ENCODE measurements at regions not wholly inside any gene's neighbourhood (a gene's known extent, or its start where the extent isn't known, plus 50 kb on each side); places are given as distances from the start of the nearest gene placed in this dataset.

- no peak overlapping the region for H3K27ac Mint-ChIP-seq
- H3K36me3 Mint-ChIP-seq (ENCODE audit: low read depth): peaks cover 48% of the 10 kb centered on the region
- H3K9me3 Mint-ChIP-seq: no peaks in the 10 kb centered on the region
- ChIA-PET CTCF (interaction anchor here (0.8 kb wide), 1 partner anchor 8 kb away, joined by 3 read pairs; no protein-coding TSS in a partner anchor), POLR2A (no interaction called here)
- no peak for DNase-seq
- ATAC-seq (ENCODE audit: low read depth): no peak
- TF ChIP-seq, protein P1, sequence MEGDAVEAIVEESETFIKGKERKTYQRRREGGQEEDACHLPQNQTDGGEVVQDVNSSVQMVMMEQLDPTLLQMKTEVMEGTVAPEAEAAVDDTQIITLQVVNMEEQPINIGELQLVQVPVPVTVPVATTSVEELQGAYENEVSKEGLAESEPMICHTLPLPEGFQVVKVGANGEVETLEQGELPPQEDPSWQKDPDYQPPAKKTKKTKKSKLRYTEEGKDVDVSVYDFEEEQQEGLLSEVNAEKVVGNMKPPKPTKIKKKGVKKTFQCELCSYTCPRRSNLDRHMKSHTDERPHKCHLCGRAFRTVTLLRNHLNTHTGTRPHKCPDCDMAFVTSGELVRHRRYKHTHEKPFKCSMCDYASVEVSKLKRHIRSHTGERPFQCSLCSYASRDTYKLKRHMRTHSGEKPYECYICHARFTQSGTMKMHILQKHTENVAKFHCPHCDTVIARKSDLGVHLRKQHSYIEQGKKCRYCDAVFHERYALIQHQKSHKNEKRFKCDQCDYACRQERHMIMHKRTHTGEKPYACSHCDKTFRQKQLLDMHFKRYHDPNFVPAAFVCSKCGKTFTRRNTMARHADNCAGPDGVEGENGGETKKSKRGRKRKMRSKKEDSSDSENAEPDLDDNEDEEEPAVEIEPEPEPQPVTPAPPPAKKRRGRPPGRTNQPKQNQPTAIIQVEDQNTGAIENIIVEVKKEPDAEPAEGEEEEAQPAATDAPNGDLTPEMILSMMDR (IDR thresholded peaks at IDR 0.05): no peak
- H3K27me3 Mint-ChIP-seq: no peaks in the 10 kb centered on the region
- no peaks in the 10 kb centered on the region for H3K4me1 Mint-ChIP-seq
- intact Hi-C loops (cut with micrococcal nuclease): no loop called here
- no peak overlapping the region for H3K4me3 Mint-ChIP-seq
Observed at GRCh38 chr13:73748404-73748803, 385.8 kb downstream of the KLF12 start.

DNA sequence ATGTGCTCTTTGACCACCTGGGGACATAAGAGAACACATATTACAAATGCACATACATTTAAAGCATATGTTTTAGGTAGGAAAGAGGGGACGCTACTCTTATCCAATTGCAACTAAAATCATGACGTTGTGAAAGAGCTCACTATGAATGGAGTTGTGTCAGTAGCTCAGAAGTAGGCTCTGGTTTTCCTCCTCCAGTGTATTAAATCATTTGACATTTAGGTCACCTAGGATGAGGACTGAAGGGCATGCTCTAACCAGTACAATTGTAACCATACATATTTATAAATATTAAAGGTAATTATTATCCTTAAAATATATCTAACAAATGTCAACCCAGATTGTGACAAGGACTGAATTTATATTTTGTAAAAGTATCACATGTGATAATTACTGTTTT, 389.0 kb downstream of the KLF12 start:
- Mint-ChIP-seq H3K9me3 (no peaks in the 10 kb centered on the region), H3K27me3 (no peaks in the 10 kb centered on the region), H3K4me1 (no peaks in the 10 kb centered on the region), H3K4me3 (no peak overlapping the region), H3K27ac (no peak overlapping the region), H3K36me3 (ENCODE audit: low read depth) (peaks cover 36% of the 10 kb centered on the region)
- DNase-seq: no peak
- POLR2A ChIA-PET: no interaction called here
- intact Hi-C loops (cut with micrococcal nuclease): no loop called here
- TF ChIP-seq, protein P1 (IDR thresholded peaks at IDR 0.05): no peak
- ATAC-seq (ENCODE audit: low read depth): no peak
- CTCF ChIA-PET: no interaction called here

DNA sequence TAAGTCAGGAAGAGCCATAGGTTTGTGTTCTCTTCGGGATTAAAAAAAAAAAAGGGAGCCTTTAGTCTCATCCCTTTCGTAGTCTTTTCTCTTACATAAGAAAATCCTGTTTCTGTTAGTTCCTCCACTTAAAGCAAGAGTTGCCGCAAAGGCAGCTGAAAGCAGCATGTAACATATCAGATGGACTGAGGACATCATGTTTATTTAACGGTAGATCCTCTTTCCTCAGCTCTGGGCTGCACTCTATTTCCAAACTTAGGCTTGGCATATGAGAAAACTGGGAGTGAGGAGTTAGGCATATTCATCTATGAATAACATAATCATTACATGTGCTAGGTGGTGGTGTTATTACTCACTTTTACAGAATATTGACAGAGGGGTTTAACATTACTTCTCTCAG, 391.2 kb downstream of the KLF12 start:
- H3K9me3 Mint-ChIP-seq: no peaks in the 10 kb centered on the region
- POLR2A ChIA-PET: no interaction called here
- CTCF ChIA-PET: no interaction called here
- H3K27ac Mint-ChIP-seq: no peak overlapping the region
- peaks cover 25% of the 10 kb centered on the region for H3K36me3 Mint-ChIP-seq (ENCODE audit: low read depth)
- H3K4me3 Mint-ChIP-seq: no peak overlapping the region
- ATAC-seq (ENCODE audit: low read depth) (no peak), DNase-seq (no peak)
- H3K27me3 Mint-ChIP-seq: no peaks in the 10 kb centered on the region
- no peaks in the 10 kb centered on the region for H3K4me1 Mint-ChIP-seq
- TF ChIP-seq, protein P1 (IDR thresholded peaks at IDR 0.05): no peak
- intact Hi-C loops (cut with micrococcal nuclease): no loop called here

GRCh38 chr13:73741742-73742141, 392.5 kb downstream of the KLF12 start:
- ATAC-seq (ENCODE audit: low read depth) (no peak), DNase-seq (no peak)
- H3K27me3 Mint-ChIP-seq: no peaks in the 10 kb centered on the region
- H3K36me3 Mint-ChIP-seq (ENCODE audit: low read depth): peaks cover 25% of the 10 kb centered on the region
- CTCF ChIA-PET: interaction anchor here (1.0 kb wide), 1 partner anchor 10 kb away, joined by 3 read pairs; no protein-coding TSS in a partner anchor
- no peak overlapping the region for H3K4me3 Mint-ChIP-seq
- H3K4me1 Mint-ChIP-seq: no peaks in the 10 kb centered on the region
- TF ChIP-seq, protein P1 (IDR thresholded peaks at IDR 0.05): no peak
- no peaks in the 10 kb centered on the region for H3K9me3 Mint-ChIP-seq
- intact Hi-C loops (cut with micrococcal nuclease): no loop called here
- POLR2A ChIA-PET: no interaction called here
- no peak overlapping the region for H3K27ac Mint-ChIP-seq

DNA sequence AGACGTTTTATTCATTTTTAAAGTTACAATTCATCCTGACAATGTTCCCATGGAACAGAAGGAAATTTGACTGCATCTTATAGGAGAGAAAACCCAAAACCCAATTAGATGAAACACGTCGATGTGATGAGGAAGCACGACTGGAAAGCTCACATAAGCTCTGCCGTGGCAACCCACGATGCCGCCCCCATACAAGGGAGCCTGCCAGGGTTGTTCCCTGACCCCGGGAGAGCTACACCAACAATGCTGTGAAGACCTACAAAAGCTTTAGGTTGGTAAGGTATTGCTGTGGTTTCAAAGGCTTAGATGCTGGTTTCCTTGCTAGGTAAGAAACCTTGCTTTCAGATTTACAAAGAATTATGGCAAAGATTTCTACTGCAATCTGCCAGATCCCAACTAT, 393.1 kb downstream of the KLF12 start:
- Mint-ChIP-seq H3K36me3 (ENCODE audit: low read depth) (peaks cover 30% of the 10 kb centered on the region), H3K9me3 (no peaks in the 10 kb centered on the region), H3K27me3 (no peaks in the 10 kb centered on the region), H3K4me1 (no peaks in the 10 kb centered on the region), H3K4me3 (no peak overlapping the region), H3K27ac (no peak overlapping the region)
- intact Hi-C loops (cut with micrococcal nuclease): no loop called here
- DNase-seq: no peak
- POLR2A ChIA-PET: no interaction called here
- TF ChIP-seq, protein P1 (IDR thresholded peaks at IDR 0.05): no peak
- no peak for ATAC-seq (ENCODE audit: low read depth)
- CTCF ChIA-PET: interaction anchor here (1.0 kb wide), 1 partner anchor 11 kb away, joined by 3 read pairs; no protein-coding TSS in a partner anchor

Measured in activated B cell treated with CpG ODN at 0.5 μM for 24 hours (primary cell).